HG03439 (cell line): ENCODE measurements at regions not wholly inside any gene's neighbourhood (a gene's known extent, or its start where the extent isn't known, plus 50 kb on each side); places are given as distances from the start of the nearest gene placed in this dataset.

ENCODE experiments used
- ATAC-seq: cut with Tn5 transposase; IDR thresholded peaks from one replicate; pipeline ENCODE4 v1.9.1; 2021; ENCODE audit warnings: mild to moderate bottlenecking, moderate library complexity; ENCODE audit not compliant: unreplicated experiment

DNA sequence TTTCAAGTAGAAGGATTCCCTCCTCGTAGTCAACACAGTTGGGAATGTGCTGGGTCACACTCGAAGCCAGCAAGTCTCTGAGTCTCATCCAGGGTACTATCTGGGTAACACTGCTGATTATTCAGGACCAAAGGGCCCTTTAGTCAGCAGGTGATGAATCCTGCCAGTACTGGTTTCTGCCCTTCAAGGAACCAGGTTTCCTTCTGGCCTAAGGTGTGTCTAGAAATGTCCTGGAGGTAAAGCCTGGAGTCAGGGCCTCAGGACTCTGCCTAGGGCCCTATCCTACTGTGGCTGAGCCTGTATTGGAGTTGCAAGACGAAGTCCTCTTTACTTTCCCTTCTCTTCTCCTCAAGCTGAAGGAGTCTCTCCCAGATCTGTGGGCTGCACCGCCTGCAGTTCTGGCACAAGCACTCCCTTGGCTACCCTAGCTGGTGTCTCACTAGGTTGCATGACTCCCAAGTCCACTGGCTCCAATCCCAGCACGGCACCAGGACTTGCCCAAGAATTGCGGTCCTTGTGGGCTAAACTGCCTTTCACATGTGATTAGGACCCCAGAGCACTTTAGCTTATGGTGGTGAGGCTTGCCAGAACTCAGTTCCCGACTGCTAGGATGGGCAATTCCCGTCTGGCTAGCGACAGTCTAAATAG lies 193.7 kb upstream of the PDE3A start:
- ATAC-seq = no peak

GRCh38 chr12:20175704-20176388 lies 192.5 kb upstream of the PDE3A start:
- ATAC-seq = no peak

DNA sequence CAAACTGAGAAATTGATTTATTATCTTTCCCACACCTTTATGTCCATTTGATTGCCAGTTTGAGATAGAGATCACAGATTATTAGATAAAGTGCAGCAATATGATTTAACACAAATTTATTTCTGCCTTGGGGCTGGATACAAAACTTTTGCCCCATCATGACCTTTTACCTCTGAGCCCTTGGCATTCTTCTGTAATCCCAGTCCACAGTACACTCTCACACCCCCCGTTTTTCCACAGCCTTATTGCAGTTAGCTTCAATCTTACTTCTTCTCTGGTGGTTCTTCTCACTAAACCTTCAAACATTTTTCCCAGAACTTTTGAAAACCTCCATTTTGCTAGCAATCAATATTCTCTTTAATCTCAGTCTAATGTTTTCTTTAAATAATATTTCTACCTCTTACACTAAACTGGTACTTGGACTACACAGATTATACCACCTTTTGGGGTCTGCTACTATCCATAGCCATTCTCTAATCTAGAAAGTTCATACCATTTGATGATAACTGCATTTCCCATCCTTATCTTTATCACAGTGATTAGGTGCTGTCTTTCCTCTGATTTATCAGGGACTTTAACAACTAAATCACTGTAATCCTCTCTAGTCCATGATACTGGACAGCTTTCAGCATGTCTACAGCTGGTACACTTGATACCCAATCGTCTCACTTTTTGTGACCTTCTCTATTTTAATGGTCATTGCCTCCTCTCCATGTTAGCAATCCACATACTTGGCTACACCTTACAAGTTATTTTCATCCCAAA lies 186.7 kb upstream of the PDE3A start:
- no peak for ATAC-seq

GRCh38 chr12:20183563-20183962 lies 184.8 kb upstream of the PDE3A start:
- no peak for ATAC-seq

DNA sequence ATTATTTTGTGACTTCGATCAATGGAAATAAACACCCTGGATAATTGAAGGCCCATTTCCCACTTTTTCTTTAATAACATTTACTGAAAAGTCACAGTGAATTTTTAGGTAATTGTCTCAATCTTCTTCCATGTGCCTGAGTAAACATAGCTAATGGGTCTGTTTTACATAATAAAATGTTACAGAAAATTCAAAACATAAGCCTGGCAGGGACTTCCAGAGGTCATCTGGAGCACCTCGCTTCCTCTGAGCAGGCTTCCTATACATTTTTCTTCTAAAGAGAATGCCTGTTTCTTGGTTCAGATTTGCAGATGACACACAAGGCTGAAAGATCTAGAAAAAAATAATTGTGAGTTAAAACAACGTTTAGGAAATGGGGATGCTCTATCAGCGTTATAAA lies 183.8 kb upstream of the PDE3A start:
- no peak for ATAC-seq

GRCh38 chr12:20187456-20187855 lies 180.9 kb upstream of the PDE3A start:
- ATAC-seq = no peak

DNA sequence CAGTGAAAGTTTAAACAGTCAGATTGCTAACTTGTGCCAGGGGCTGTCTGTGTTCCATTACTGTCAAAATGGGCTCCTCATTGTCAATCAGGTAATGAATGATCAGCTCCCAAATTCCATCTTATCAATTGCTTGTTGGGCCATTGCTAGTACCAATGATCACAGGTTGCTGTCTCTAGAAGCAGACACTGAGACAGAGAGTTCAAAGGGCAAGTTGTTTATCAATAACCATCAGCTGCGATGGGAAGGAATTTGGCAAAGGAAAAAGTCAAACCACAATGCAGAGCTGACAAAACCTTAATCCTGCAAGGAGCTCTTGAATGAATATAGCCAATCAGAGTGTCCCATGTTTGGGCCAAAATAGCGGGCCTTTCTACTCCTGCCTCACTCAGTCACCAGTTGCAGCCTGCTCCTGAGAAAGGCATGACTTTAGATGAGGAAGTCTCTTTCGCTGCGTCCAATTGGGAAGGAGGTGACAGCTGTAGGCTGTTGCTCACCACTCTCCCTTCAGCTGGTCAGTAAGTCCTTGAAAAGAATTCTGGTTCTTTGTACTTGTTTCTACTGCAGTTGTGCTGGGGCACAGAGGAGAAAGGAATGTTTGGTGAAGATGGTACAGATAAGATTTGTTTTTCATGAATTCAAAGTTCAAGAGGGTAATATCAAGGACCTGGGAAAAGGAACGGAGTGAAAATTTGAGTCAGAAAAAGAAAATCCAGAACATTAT lies 179.2 kb upstream of the PDE3A start:
- ATAC-seq = no peak

GRCh38 chr12:20189767-20190166 lies 178.6 kb upstream of the PDE3A start:
- ATAC-seq = no peak

GRCh38 chr12:20194171-20194570 lies 174.2 kb upstream of the PDE3A start:
- ATAC-seq = no peak

GRCh38 chr12:20196767-20197166 lies 171.6 kb upstream of the PDE3A start:
- ATAC-seq = no peak

DNA sequence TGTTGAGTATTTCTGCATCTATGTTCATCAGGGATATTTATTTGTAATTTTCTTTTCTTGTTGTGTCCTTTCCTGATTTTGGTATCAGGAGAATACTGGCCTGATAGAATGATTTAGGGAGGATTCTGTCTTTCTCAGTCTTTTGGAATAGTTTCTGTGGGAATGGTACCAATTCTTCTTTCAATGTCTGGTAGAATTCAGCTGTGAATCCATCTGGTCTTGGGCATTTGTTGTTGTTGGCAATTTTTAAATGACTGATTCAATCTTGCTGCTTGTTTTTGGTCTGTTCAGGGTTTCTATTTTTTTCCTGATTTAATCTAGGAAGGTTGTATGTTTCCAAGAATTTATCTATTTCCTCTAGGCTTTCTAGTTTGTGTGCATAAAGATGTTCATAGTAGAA lies 170.9 kb upstream of the PDE3A start:
- ATAC-seq = no peak

- no peak for ATAC-seq
Measured at GRCh38 chr12:20199780-20200179, 168.6 kb upstream of the PDE3A start.

DNA sequence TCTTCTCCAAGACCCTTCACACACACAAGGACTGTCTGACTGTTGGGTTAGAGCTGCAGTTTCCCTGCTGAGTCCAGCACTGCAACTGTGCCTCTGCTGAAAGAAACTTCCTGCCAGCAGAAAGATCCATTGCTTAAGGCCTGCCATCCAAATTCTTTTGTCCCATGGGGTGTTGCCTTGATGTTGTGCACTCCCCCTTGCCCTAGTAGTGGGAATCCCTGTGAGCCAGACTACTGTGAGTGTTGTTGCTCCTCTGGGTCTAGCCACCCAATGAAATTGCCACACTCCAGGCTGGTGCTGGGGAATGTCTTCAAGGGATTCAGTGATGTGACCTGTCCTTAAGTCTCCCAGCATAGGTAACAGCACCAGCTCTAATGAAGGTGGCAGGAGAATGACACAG lies 166.6 kb upstream of the PDE3A start:
- no peak for ATAC-seq

DNA sequence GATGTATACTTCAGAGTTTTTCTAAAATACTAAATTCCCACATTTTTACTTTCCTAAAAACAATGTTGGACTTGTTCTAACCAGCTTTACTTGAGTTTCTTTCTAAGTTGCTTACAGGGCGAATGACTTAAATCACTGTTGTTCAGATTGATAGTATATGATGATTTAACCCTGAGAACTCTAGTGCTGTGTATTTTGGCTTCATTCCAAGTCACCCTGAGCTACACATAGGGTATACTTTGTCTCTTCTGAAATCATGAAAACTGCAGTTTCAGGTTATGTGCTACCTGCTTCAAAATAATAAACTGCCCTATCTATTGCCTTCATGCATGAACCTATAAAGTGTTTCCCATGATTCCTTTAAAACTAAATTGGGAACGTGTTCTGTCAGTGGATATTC lies 162.5 kb upstream of the PDE3A start:
- ATAC-seq = no peak

GRCh38 chr12:20206410-20206809 lies 161.9 kb upstream of the PDE3A start:
- ATAC-seq = no peak

GRCh38 chr12:20210621-20211215 lies 157.6 kb upstream of the PDE3A start:
- no peak for ATAC-seq

DNA sequence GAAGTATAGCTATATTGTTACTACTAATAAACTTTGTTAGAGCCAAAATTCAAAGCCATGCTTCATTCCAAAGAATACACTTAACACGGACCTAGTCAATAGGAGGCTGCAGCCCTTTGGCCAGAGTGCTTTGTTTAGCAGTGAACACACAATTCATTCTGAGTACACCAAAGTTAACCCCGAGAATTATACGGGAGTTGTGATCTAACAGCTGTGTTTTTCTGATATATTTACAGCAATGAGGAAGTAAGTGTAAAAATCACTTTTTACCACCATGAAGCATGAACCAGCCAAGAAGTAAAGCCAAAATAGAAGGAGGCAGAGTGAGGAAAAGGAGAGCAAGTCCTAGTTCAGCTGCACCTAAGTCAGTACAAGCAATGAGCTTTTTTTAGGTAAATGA lies 156.8 kb upstream of the PDE3A start:
- ATAC-seq = no peak

- ATAC-seq = no peak
Measured at GRCh38 chr12:20211981-20212421, 156.3 kb upstream of the PDE3A start.

DNA sequence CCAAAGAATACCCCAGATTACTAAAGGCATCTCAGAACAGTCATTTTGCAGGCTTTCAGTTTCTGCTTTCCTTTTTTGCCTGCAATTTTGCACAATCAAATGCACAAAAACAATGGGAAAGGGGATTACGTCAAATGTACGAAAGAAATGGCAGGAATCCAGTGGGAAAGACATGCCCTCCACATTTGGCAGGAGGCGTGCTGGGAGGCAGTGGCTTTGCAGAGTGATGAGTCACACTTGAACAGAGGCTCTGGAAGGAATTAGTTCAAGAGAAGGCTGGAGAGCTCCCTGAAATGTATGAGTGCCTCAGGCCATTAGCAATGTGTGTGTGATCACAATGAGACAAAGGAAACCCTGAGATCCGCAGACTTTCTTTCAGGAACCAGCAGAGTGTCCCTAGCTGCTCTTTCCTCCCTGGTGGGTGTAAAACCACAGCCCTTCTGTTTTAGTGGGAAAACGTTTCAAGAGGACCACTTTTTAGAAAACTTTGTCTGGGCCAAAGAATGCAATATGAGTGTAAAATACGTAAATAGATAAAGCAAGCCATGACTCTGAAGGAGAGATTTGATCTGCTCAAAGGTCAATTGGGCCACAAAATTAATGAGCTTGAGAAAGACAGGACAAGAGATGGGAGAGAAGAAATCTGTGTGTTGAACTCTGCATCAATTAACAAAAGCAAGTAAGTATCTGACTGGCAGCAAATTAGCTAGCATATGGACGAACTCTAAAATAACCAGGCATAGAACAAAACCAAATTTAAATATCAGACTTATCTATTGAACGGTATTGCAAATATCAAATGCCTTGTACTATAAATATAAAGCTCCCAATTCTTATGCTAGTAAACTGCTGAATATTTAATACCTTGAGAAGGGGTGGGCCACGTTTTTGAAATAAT lies 155.4 kb upstream of the PDE3A start:
- ATAC-seq = no peak
